Activated naive CD8-positive, alpha-beta T cell treated with anti-CD3 and anti-CD28 coated beads, Interleukin-2, amount 10 ng/mL, durations not matched to agents 7 days and 5 days (primary cell): ENCODE measurements at regions not wholly inside any gene's neighbourhood (a gene's known extent, or its start where the extent isn't known, plus 50 kb on each side); places are given as distances from the start of the nearest gene placed in this dataset.

Experiments
- ATAC-seq: fragments of 150-1000 bp; cut with Tn5 transposase; one replicate; pipeline ENCODE4 v1.10.0; 2021; ENCODE audit warnings: low read depth, moderate library complexity
- POLR2A ChIA-PET: fragments of 350-600 bp; sonication (Branson Sonifier 250); formaldehyde crosslinking; loops from one replicate; lab custom pipeline; 2021; ENCODE audit warnings: antibody characterized with exemption; lab: Charles Lee
- DNase-seq: peaks from one replicate; pipeline ENCODE4 v3.0.0; 2021
- H3K27ac Mint-ChIP-seq: one replicate; pipeline ENCODE4 v1.8.0; 2022; ENCODE audit warnings: mild to moderate bottlenecking, mixed read lengths
- H3K27me3 Mint-ChIP-seq: one replicate; pipeline ENCODE4 v1.8.0; 2022; ENCODE audit warnings: mild to moderate bottlenecking, moderate library complexity, mixed read lengths
- H3K36me3 Mint-ChIP-seq: one replicate; pipeline ENCODE4 v1.8.0; 2021; ENCODE audit warnings: mild to moderate bottlenecking, mixed read lengths
- H3K4me1 Mint-ChIP-seq: one replicate; pipeline ENCODE4 v1.8.0; 2021; ENCODE audit warnings: mixed read lengths
- H3K4me3 Mint-ChIP-seq: one replicate; pipeline ENCODE4 v1.8.0; 2022; ENCODE audit warnings: mild to moderate bottlenecking, moderate library complexity, mixed read lengths
- H3K9me3 Mint-ChIP-seq: one replicate; pipeline ENCODE4 v1.8.0; 2021; ENCODE audit warnings: mixed read lengths

DNA sequence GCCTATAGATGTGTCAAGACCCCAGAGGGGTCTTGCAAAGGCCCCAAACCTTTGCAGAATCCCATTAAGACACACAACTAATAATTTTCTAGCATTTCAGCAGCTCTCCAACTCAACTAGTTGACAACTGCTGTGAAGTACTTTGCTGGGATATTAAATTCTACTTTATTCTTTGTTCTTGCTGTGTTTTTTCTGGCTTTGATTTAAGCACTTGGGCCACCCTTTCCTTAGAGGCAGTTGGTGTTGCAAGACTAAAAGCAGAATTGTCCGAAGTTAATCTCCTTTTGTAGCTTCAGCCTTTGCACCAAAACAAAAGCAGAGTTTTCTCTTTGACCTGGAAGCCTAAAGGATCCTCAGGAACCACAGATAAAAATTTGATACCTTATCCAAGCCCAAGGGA is 353.1 kb upstream of the CLNK start:
- POLR2A ChIA-PET, result no interaction called here
- ATAC-seq (no peak), DNase-seq (no peak)
- Mint-ChIP-seq H3K9me3 (no peaks in the 10 kb centered on the region), H3K4me1 (no peaks in the 10 kb centered on the region), H3K36me3 (no peaks in the 10 kb centered on the region), H3K27ac (no peak overlapping the region), H3K27me3 (no peaks in the 10 kb centered on the region), H3K4me3 (no peak overlapping the region)

DNA sequence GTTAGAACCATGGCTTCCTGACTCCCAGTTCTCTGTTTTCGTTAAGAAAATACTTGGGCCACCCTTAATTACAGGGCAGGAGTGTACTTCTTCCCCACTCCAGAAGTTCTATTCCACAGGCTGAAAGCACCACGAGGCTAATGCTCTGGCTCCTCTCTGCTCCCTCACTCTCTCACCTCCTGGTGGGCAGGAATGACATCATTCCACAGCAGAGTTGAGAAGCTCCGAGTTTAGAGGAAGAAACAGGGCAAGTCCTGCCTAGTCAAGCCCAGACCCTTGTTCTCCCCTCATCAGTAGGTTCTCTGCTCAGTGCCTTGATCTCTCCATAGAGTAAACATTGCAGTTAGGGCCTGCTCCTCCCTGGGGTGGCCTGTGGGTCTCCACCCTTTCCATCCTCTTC is 343.8 kb upstream of the CLNK start:
- POLR2A ChIA-PET, result no interaction called here
- H3K4me1 Mint-ChIP-seq, result no peaks in the 10 kb centered on the region
- no peaks in the 10 kb centered on the region for H3K27me3 Mint-ChIP-seq
- peaks cover 1% of the 10 kb centered on the region for H3K9me3 Mint-ChIP-seq
- no peak overlapping the region for H3K27ac Mint-ChIP-seq
- ATAC-seq (no peak), DNase-seq (no peak)
- no peak overlapping the region for H3K4me3 Mint-ChIP-seq
- no peaks in the 10 kb centered on the region for H3K36me3 Mint-ChIP-seq

- no peak overlapping the region for H3K27ac Mint-ChIP-seq
- H3K9me3 Mint-ChIP-seq, result no peaks in the 10 kb centered on the region
- H3K36me3 Mint-ChIP-seq, result no peaks in the 10 kb centered on the region
- no peak for ATAC-seq
- H3K4me1 Mint-ChIP-seq, result no peaks in the 10 kb centered on the region
- H3K27me3 Mint-ChIP-seq, result no peaks in the 10 kb centered on the region
- POLR2A ChIA-PET, result no interaction called here
- DNase-seq, result no peak
- H3K4me3 Mint-ChIP-seq, result no peak overlapping the region
Observed at GRCh38 chr4:11021333-11021732, 336.8 kb upstream of the CLNK start.

- ATAC-seq (no peak), DNase-seq (no peak)
- Mint-ChIP-seq H3K4me3 (no peak overlapping the region), H3K36me3 (no peaks in the 10 kb centered on the region), H3K27ac (no peak overlapping the region), H3K9me3 (no peaks in the 10 kb centered on the region), H3K27me3 (no peaks in the 10 kb centered on the region), H3K4me1 (no peaks in the 10 kb centered on the region)
- POLR2A ChIA-PET, result no interaction called here
Observed at GRCh38 chr4:11019451-11020240, 335.1 kb upstream of the CLNK start.

DNA sequence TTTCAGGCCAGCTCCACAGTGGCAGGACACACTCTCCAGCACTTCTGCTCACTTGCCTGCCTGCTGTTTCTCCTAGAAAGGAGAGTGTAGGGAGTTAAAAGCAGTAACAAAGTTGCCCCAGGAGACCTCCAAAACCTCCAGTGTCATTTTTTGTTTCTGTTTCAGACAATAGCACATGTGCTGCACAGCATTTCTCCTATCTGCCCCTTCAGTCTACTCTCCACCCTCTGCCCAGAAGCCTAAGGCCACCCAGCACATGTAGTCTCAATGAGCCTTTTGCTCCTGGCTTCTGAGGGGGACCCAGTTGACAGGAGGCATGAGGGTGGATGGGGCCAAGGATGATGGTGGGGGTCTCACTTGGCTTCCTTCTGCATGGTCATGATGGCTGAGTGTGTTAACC is 329.6 kb upstream of the CLNK start:
- Mint-ChIP-seq H3K36me3 (no peaks in the 10 kb centered on the region), H3K27me3 (no peaks in the 10 kb centered on the region), H3K4me3 (no peak overlapping the region), H3K4me1 (no peaks in the 10 kb centered on the region), H3K27ac (no peak overlapping the region), H3K9me3 (no peaks in the 10 kb centered on the region)
- POLR2A ChIA-PET, result no interaction called here
- DNase-seq (no peak), ATAC-seq (no peak)

DNA sequence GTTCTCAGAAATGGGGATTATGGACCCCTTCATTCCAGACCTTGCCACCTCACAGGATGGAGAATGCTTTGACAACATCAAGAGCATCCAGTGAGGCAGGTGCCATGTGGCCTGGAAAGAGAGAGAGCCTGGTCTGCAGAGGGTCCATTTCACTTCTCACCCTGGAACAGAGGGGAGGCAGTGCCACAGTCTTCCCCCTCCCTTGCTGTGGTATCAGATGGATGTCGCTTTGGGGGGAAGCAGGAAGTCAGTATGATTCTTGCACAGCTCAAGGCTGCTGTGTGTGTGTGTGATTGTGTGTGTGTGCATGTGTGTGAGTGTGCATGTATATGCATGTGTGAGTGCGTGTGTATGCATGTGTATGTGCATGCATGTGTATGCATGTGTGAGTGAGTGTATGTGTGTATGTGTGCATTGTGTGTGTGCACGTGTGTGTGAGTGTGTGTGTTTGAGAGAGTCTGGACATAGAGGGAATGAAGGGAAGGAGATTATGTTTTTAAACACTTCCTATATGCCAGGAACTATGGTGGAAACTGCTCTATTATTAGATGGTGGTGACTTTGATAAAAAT is 328.6 kb upstream of the CLNK start:
- H3K4me3 Mint-ChIP-seq, result no peak overlapping the region

DNA sequence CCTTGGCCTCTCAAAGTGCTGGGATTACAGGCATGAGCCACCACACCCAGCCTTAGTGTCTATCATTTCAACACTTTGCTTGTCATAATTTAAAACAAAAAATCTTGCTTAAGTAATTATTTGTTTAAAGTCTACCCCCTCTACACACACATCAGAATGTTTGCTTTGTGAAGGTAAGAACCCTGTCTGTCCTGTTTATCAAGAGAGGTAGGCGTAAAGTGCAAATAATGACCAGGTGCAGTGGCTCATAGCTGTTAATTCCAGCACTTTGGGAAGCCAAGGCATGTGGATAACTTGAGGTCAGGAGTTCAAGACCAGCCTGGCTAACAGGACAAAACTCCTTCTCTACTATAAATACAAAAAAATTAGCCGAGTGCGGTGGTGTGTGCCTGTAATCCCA is 326.7 kb upstream of the CLNK start:
- no peaks in the 10 kb centered on the region for H3K9me3 Mint-ChIP-seq
- peaks cover 3% of the 10 kb centered on the region for H3K27me3 Mint-ChIP-seq
- no peak overlapping the region for H3K4me3 Mint-ChIP-seq
- POLR2A ChIA-PET, result no interaction called here
- no peak for ATAC-seq
- H3K4me1 Mint-ChIP-seq, result no peaks in the 10 kb centered on the region
- no peak for DNase-seq
- no peak overlapping the region for H3K27ac Mint-ChIP-seq
- H3K36me3 Mint-ChIP-seq, result no peaks in the 10 kb centered on the region

More for the DNA sequence above, 328.6 kb upstream of the CLNK start:
- POLR2A ChIA-PET, result no interaction called here
- DNase-seq, result no peak
- Mint-ChIP-seq H3K4me1 (no peaks in the 10 kb centered on the region), H3K9me3 (no peaks in the 10 kb centered on the region), H3K27me3 (peaks cover 1% of the 10 kb centered on the region), H3K36me3 (no peaks in the 10 kb centered on the region), H3K27ac (no peak overlapping the region)
- no peak for ATAC-seq

DNA sequence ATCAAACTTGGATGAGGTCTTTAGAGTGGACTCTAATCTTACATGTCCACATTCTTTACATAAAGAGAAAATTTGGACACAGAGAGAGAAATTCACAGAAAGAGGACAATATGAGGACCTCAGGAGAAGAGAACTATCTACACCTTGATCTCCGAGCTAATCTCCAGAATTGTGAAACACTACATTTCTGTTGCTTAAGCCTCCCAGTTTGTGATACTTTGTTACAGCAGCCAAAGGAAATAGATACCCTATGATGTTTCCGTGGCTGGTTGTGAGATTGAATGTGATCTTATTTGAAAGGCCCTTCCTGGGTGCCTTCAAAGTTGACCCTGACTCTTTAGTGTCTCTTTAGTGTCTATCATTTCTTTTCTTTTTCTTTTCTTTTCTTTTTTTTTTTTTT is 326.1 kb upstream of the CLNK start:
- no peaks in the 10 kb centered on the region for H3K9me3 Mint-ChIP-seq
- POLR2A ChIA-PET, result no interaction called here

GRCh38 chr4:11009281-11009680 is 324.7 kb upstream of the CLNK start:
- no peak overlapping the region for H3K4me3 Mint-ChIP-seq
- H3K27ac Mint-ChIP-seq, result no peak overlapping the region
- no peaks in the 10 kb centered on the region for H3K36me3 Mint-ChIP-seq
- H3K27me3 Mint-ChIP-seq, result peaks cover 3% of the 10 kb centered on the region
- ATAC-seq, result no peak
- peaks cover 5% of the 10 kb centered on the region for H3K4me1 Mint-ChIP-seq
- no peaks in the 10 kb centered on the region for H3K9me3 Mint-ChIP-seq
- POLR2A ChIA-PET, result no interaction called here
- no peak for DNase-seq

More for the DNA sequence above, 326.1 kb upstream of the CLNK start:
- ATAC-seq (no peak), DNase-seq (no peak)
- Mint-ChIP-seq H3K27me3 (peaks cover 3% of the 10 kb centered on the region), H3K4me3 (no peak overlapping the region), H3K4me1 (no peaks in the 10 kb centered on the region), H3K36me3 (no peaks in the 10 kb centered on the region), H3K27ac (no peak overlapping the region)

- POLR2A ChIA-PET, result no interaction called here
- Mint-ChIP-seq H3K27me3 (peaks cover 3% of the 10 kb centered on the region), H3K4me1 (peaks cover 5% of the 10 kb centered on the region), H3K36me3 (no peaks in the 10 kb centered on the region), H3K4me3 (no peak overlapping the region), H3K27ac (no peak overlapping the region), H3K9me3 (no peaks in the 10 kb centered on the region)
- ATAC-seq (no peak), DNase-seq (no peak)
Observed at GRCh38 chr4:11005300-11005699, 320.7 kb upstream of the CLNK start.

GRCh38 chr4:11004818-11005217 is 320.2 kb upstream of the CLNK start:
- ATAC-seq, result no peak
- Mint-ChIP-seq H3K27me3 (peaks cover 3% of the 10 kb centered on the region), H3K4me3 (no peak overlapping the region), H3K4me1 (peaks cover 5% of the 10 kb centered on the region), H3K36me3 (no peaks in the 10 kb centered on the region), H3K27ac (no peak overlapping the region), H3K9me3 (no peaks in the 10 kb centered on the region)
- POLR2A ChIA-PET, result no interaction called here
- no peak for DNase-seq

DNA sequence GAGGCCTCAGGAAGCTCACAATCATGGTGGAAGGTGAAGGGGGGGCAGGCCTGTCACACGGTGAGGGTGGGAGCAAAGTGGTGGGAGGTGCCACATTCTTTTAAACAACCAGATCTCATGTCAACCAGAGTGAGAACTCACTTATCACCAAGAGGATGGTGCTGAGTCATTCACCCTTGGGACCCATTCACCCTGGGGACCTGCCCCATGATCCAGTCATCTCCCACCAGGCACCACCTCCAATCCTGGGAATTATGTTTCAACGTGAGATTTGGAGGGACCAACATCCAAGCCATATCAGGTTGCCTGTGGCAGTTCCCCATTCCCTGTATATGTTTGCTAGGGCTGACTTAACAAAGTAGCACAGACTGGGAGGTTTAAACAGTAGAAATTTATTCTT is 318.4 kb upstream of the CLNK start:
- Mint-ChIP-seq H3K36me3 (no peaks in the 10 kb centered on the region), H3K27ac (no peak overlapping the region), H3K27me3 (no peaks in the 10 kb centered on the region), H3K4me1 (peaks cover 5% of the 10 kb centered on the region), H3K9me3 (no peaks in the 10 kb centered on the region), H3K4me3 (no peak overlapping the region)
- no peak for ATAC-seq
- DNase-seq, result no peak
- POLR2A ChIA-PET, result no interaction called here

DNA sequence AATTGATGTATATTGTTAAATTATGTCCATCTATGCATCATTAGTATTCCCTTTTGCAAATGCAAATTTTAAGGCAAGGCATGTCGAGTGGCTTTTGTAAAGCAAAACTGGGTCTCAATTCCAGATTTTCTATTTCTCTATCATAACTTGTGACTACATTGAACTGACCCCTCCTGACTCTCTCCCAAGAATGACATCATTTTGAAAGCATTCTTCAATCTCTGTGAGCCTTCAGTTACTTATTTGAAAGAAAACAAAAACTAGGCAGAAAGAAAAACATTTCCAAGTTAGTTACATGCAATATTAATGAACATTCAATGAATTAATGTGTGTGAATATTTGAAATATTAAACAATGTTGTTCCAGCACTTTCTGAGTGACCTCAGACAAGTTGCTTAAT is 314.3 kb upstream of the CLNK start:
- ATAC-seq (no peak), DNase-seq (no peak)
- H3K9me3 Mint-ChIP-seq, result no peaks in the 10 kb centered on the region
- POLR2A ChIA-PET, result no interaction called here
- no peaks in the 10 kb centered on the region for H3K4me1 Mint-ChIP-seq
- peaks cover 2% of the 10 kb centered on the region for H3K27me3 Mint-ChIP-seq
- no peaks in the 10 kb centered on the region for H3K36me3 Mint-ChIP-seq
- H3K27ac Mint-ChIP-seq, result no peak overlapping the region
- no peak overlapping the region for H3K4me3 Mint-ChIP-seq

DNA sequence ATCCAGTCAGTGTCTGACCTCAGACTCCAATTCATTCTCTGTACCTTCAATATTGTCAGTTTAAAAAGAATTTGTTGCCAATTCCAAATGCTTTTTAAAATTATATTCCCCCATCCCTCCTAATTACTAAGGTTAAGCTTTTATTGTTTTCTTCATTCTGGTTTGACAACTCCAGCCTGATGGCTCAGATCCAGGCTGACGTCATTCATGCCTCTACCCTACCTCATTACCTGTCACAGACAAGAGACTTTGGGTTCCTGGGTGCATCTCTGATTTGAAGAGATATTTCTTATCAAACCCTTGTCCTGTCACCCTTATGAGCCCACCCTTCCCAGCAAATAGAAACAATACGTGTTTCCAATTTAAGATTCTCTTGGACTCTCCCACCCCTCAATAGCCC is 300.2 kb upstream of the CLNK start:
- Mint-ChIP-seq H3K27ac (no peak overlapping the region), H3K27me3 (no peaks in the 10 kb centered on the region), H3K4me1 (peaks cover 5% of the 10 kb centered on the region), H3K9me3 (peaks cover 2% of the 10 kb centered on the region), H3K36me3 (no peaks in the 10 kb centered on the region), H3K4me3 (no peak overlapping the region)
- DNase-seq (no peak), ATAC-seq (no peak)
- POLR2A ChIA-PET, result no interaction called here
